ENCODE measurements at regions not wholly inside any gene's neighbourhood (a gene's known extent, or its start where the extent isn't known, plus 50 kb on each side); places are given as distances from the start of the nearest gene placed in this dataset.

DNA sequence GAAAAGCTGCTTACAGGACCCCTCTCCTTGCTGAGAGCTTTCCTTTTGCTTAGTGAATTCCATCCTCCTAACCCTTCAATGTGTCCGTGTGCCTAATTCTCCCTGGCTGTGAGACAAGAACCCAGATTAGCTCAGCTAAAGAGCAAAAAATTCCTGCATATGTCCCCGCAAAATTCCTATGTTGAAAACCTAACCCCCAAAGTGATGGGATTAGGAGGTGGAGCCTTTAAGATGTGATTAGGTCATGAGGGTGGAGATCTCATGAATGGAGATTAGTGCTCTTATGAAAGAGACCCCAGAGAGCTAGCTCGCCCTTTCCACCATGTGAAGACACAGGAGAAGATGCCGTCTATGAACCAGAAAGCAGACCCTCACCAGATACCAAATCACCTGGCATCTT is 503.0 kb upstream of the DIAPH2 start:
- no peak for TF ChIP-seq EZH2 (IDR thresholded peaks at IDR 0.05; ENCODE audit: borderline replicate concordance, low read depth, low read length, poor library complexity, severe bottlenecking)
- TF ChIP-seq, protein P1, sequence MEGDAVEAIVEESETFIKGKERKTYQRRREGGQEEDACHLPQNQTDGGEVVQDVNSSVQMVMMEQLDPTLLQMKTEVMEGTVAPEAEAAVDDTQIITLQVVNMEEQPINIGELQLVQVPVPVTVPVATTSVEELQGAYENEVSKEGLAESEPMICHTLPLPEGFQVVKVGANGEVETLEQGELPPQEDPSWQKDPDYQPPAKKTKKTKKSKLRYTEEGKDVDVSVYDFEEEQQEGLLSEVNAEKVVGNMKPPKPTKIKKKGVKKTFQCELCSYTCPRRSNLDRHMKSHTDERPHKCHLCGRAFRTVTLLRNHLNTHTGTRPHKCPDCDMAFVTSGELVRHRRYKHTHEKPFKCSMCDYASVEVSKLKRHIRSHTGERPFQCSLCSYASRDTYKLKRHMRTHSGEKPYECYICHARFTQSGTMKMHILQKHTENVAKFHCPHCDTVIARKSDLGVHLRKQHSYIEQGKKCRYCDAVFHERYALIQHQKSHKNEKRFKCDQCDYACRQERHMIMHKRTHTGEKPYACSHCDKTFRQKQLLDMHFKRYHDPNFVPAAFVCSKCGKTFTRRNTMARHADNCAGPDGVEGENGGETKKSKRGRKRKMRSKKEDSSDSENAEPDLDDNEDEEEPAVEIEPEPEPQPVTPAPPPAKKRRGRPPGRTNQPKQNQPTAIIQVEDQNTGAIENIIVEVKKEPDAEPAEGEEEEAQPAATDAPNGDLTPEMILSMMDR (conservative IDR thresholded peaks at IDR 0.05; ENCODE audit: low read depth, low read length) = no peak
- DNase-seq (ENCODE audit: low spot score) = peak; percentile 0
- POLR2A ChIA-PET (ENCODE audit: low non-redundant PET) = no interaction called here
- H3K36me3 ChIP-seq (ENCODE audit: insufficient read depth, low read length, poor library complexity, severe bottlenecking) = no peaks in the 10 kb centered on the region
- intact Hi-C loops (cut with micrococcal nuclease; ENCODE audit: unreplicated experiment) = loop anchor here (1.0 to 10.0 kb wide), 4 partner anchors 275 to 834 kb away; no protein-coding TSS in a partner anchor
- H3K27ac ChIP-seq (ENCODE audit: low read depth, low read length, poor library complexity, severe bottlenecking) = no peak overlapping the region
- no peaks in the 10 kb centered on the region for H3K27me3 ChIP-seq (replicated peaks; ENCODE audit: insufficient read depth, low read depth, low read length, poor library complexity)
- no TSS peak for BruUV-seq (replicated peaks)
- no peak overlapping the region for H3K4me3 ChIP-seq (ENCODE audit: low read depth, low read length, poor library complexity, severe bottlenecking)
- no peaks in the 10 kb centered on the region for H3K9me3 ChIP-seq (ENCODE audit: low read depth, low read length, poor library complexity, severe bottlenecking)
- H3K4me1 ChIP-seq (ENCODE audit: insufficient read depth, low read length, poor library complexity, severe bottlenecking) = peaks cover 10% of the 10 kb centered on the region
- CTCF ChIA-PET = interaction anchor here (1.9 kb wide), 1 partner anchor 415 kb away, joined by 4 read pairs; no protein-coding TSS in a partner anchor

DNA sequence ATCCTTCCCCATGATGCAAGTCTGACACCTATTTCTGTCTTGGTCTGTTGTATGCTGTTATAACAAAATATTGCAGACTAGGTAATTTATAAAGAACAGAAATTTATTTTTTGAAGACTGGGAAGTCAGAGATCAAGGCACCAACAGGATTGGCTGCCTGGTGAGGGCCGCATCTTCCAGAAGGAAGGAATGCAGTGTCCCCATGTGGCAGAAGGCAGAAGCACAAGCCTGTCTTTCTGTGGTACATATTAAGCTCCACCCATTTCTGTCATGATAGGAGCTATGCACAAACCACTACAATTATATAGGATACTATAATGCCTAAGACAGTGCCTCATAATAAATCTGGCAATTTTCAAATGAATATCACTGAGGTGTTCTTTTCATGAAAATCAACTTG is 502.3 kb upstream of the DIAPH2 start:
- BruUV-seq (replicated peaks) = no TSS peak
- DNase-seq (ENCODE audit: low spot score) = peak; percentile 70
- POLR2A ChIA-PET (ENCODE audit: low non-redundant PET) = no interaction called here
- Histone ChIP-seq H3K9me3 (ENCODE audit: low read depth, low read length, poor library complexity, severe bottlenecking) (no peaks in the 10 kb centered on the region), H3K27me3 (replicated peaks; ENCODE audit: insufficient read depth, low read depth, low read length, poor library complexity) (no peaks in the 10 kb centered on the region), H3K4me1 (ENCODE audit: insufficient read depth, low read length, poor library complexity, severe bottlenecking) (peaks cover 10% of the 10 kb centered on the region), H3K27ac (ENCODE audit: low read depth, low read length, poor library complexity, severe bottlenecking) (no peak overlapping the region), H3K4me3 (ENCODE audit: low read depth, low read length, poor library complexity, severe bottlenecking) (no peak overlapping the region), H3K36me3 (ENCODE audit: insufficient read depth, low read length, poor library complexity, severe bottlenecking) (no peaks in the 10 kb centered on the region)
- no peak for TF ChIP-seq EZH2 (IDR thresholded peaks at IDR 0.05; ENCODE audit: borderline replicate concordance, low read depth, low read length, poor library complexity, severe bottlenecking)
- TF ChIP-seq, protein P1 (conservative IDR thresholded peaks at IDR 0.05; ENCODE audit: low read depth, low read length) = peak; percentile 78
- CTCF ChIA-PET = interaction anchor here (0.5 to 1.9 kb wide), 5 partner anchors 257 to 938 kb away, joined by 3 to 9 read pairs (median 5); no protein-coding TSS in a partner anchor
- intact Hi-C loops (cut with micrococcal nuclease; ENCODE audit: unreplicated experiment) = loop anchor here (1.0 to 10.0 kb wide), 4 partner anchors 276 to 835 kb away; no protein-coding TSS in a partner anchor

DNA sequence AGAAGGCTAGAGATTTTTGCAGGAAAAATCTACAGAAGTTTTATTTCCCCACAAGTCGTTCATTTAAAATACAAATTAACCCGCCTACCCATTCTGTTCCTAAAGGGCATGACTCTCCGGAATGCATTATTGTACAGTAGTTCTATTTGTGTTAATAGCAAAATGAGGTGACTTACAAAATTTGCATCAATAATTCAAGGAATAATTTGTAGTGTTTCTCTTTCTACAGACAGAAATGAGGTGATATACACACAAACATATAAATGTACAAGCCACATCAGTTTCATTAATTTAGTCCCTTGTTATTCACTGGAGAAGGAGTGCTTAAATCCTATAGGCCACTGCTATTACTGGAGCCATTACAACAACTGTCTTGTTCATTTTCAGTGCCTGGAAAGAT is 501.3 kb upstream of the DIAPH2 start:
- Histone ChIP-seq H3K27me3 (replicated peaks; ENCODE audit: insufficient read depth, low read depth, low read length, poor library complexity) (no peaks in the 10 kb centered on the region), H3K4me3 (ENCODE audit: low read depth, low read length, poor library complexity, severe bottlenecking) (no peak overlapping the region), H3K36me3 (ENCODE audit: insufficient read depth, low read length, poor library complexity, severe bottlenecking) (no peaks in the 10 kb centered on the region), H3K4me1 (ENCODE audit: insufficient read depth, low read length, poor library complexity, severe bottlenecking) (peaks cover 10% of the 10 kb centered on the region), H3K9me3 (ENCODE audit: low read depth, low read length, poor library complexity, severe bottlenecking) (no peaks in the 10 kb centered on the region), H3K27ac (ENCODE audit: low read depth, low read length, poor library complexity, severe bottlenecking) (no peak overlapping the region)
- intact Hi-C loops (cut with micrococcal nuclease; ENCODE audit: unreplicated experiment) = loop anchor here (2.0 to 10.0 kb wide), 3 partner anchors 277 to 836 kb away; no protein-coding TSS in a partner anchor
- DNase-seq (ENCODE audit: low spot score) = no peak
- CTCF ChIA-PET = no interaction called here
- no peak for TF ChIP-seq EZH2 (IDR thresholded peaks at IDR 0.05; ENCODE audit: borderline replicate concordance, low read depth, low read length, poor library complexity, severe bottlenecking)
- TF ChIP-seq, protein P1 (conservative IDR thresholded peaks at IDR 0.05; ENCODE audit: low read depth, low read length) = no peak
- no TSS peak for BruUV-seq (replicated peaks)
- POLR2A ChIA-PET (ENCODE audit: low non-redundant PET) = no interaction called here

Data from A673 (cell line).